NOMO-1 (cell line): ENCODE measurements at regions not wholly inside any gene's neighbourhood (a gene's known extent, or its start where the extent isn't known, plus 50 kb on each side); places are given as distances from the start of the nearest gene placed in this dataset.
"Not testable (repeated sequence)": the region's sequence is repeated elsewhere in the genome, so short reads cannot be mapped to it uniquely, and the experiment has no call there.

Experiments used
- DNase-seq, 2 experiments: peaks; one replicate each; lab custom pipeline; 2025; ENCODE audit not compliant: unreplicated experiment in 2 of 2; lab: John Stamatoyannopoulos, UW

- DNase-seq, result no peak
These were observed 84.3 kb upstream of the TAB2 start for GRCh38 chr6:149233056-149233715.

- DNase-seq, result peak in 1 of 2 experiments; percentile 57
These were observed 83.2 kb upstream of the TAB2 start for GRCh38 chr6:149234051-149234962.

DNA sequence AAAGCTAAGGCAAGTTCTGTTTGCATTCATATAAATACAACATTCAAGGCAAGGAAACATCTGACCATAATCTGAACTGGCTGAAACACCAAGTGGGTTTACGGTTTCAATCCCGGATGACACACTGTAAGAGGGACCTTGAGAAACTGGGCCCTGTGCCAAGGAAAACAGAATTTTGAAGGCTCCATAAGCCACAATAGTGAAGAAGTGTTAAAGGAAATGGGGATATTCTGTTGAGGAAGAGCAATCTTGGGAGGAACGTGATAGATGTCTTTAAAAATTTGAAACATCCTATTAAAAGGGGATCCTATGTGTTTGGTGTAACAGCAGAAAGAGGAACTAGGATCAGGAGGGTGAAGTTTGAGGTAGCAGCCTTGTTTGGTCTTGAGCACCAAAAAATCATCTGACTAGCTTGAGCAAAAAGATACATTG, 82.4 kb upstream of the TAB2 start:
- DNase-seq, result peak; percentile 75 to 86

DNA sequence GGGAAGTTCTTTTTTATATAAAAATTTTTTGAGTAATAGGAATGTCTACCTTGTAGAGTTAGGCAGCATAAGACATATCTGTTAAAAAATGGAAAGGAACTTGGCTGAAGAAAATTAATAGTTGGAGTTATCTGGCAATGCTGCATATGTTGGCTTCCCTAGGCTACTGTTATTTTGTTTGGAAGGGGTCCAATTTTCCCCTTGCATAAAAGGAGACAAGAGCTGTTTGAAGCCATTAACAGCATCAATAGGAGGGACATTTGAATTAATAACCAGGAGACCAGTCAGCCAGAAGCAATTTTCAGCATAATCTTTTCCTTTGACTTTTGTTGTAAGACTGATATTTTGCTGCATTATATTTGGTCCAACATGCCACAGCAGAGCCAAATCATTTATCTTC, 80.9 kb upstream of the TAB2 start:
- DNase-seq, result no peak

DNA sequence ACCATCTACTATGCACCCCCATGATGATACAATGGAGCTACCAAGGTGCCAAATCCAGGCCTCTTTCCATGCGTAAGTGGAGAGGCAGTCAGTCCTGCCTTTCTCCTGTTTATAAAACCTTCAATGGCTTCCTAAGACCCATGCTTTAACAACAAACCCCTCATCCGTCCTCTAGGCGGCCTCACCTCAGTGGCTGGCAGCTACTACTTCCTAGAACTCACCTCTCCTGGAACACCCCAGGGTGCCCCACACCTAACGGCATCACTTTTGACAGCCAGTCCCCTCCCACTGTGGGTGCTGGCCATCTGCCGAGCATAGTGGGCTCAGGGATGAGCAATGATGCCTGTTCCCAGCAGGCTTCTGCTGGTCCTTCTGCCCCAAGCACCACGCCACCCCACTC, 80.0 kb upstream of the TAB2 start:
- DNase-seq, result no peak

DNA sequence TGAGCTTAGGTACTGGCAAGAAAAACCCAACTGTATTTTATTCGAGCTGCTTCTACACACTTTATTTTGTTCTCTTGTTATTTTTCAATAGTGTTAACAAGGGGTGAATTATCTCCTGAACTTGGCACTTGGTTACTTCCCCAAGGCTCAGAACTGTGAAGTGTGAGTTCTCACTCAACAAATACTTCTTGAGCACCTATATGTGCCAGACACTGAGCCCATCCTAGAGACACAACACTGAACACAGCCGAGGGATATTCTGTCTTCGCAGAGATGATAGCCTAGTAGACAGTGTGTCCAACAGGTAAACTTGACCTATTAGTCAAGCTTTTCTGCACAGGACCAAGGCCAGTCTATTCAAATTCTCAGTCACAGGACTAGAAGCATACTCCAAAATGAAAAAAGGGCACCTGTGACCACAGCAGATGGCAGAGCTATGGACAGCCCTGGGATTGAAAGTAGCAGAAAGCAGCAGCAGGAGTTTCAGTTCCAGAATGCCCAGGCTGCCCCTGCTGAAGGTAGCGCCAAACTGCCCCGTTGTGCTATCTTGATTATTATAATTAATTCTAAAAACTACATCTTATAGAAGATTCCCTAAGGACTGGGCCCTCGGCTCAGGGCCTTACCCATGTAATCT, 77.8 kb upstream of the TAB2 start:
- no peak for DNase-seq

DNA sequence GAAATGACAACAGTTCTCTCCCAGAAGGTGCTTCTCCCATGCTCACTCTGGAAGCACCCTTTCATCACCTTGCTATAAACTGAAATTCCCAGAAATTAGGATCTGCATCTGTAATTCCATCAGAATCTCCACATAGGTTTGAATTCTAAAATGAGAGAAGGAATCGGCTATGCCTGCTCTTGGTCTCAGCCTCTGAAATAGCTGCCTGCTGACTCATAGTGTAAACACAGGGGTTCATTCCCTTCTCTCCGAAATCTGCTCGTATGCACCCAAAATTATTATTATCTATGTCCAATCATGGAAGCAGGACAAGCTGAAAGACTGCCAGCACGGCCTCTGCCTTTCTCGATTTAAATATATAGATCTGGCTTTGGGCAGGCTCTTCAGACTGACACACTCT, 74.6 kb upstream of the TAB2 start:
- no peak for DNase-seq

GRCh38 chr6:149244105-149244504, 73.4 kb upstream of the TAB2 start:
- no peak for DNase-seq

GRCh38 chr6:149246691-149247384, 70.7 kb upstream of the TAB2 start:
- peak; percentile 86 to 96 for DNase-seq

GRCh38 chr6:149247385-149247763, 70.1 kb upstream of the TAB2 start:
- DNase-seq, result peak; percentile 31 to 41

DNA sequence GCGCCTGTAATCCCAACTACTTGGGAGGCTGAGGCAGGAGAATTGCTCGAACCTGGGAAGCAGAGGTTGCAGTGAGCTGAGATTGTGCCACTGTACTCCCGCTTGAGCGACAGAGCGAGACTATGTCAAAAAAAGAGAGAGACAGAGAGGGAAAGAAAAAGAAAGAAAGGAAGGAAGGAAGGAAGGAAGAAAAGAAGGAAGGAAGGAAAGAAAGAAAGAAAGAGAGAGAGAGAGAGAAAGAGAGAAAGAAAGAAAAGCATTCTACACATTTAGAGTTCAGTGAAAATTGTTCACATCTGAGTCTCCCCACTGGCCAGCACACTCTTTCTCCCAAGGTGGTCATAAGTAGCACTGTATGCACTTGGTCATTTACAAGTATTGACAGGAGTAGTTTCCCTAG, 69.2 kb upstream of the TAB2 start:
- not testable (repeated sequence) for DNase-seq

GRCh38 chr6:149248693-149249369, 68.7 kb upstream of the TAB2 start:
- DNase-seq, result peak; percentile 39 to 47

DNA sequence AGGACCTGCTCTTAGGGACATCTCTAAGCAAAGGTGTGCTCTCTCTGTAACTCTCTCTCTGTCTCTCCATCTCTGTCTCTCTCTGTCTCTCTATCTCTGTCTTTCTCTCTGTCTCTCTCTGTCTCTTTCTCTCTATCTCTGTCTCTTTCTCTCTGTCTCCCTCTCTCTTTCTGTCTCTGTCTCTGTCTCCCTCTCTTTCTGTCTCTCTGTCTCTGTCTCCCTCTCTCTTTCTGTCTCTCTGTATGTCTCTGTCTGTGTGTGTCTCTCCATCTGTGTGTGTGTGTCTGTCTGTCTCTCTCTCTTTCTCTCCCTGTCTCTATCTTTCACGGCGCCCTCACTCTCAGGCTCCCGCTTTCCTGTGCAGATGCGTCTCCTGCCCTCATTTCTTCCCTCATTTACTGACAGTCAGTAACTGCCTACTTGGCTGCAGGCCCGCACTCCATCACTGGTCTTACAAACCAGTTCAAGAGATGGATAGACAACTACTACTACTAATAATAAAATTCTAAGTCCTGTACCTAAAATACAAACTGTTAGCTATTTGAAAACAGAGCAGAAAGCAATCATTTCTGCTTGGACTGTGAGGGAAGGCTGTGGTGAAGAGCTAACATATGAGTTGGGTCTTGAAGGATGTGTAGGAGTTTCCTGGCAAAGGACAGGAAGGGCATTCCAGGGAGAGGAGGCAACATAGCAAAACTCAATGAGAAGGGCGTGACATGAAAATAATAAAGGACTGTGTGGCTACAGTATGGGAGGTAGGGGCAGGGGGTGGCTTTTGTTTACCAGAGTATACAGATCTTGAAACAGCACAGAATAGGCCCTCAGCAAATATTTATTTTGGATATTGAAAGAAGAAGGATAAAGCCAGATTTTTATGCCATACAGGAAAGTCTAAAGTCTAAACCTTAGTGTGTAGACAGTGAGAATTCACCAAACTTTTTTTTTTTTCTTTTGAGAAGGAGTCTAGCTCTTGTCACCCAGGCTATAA, 67.8 kb upstream of the TAB2 start:
- DNase-seq, result no peak

GRCh38 chr6:149250951-149251350, 66.6 kb upstream of the TAB2 start:
- DNase-seq, result no peak

DNA sequence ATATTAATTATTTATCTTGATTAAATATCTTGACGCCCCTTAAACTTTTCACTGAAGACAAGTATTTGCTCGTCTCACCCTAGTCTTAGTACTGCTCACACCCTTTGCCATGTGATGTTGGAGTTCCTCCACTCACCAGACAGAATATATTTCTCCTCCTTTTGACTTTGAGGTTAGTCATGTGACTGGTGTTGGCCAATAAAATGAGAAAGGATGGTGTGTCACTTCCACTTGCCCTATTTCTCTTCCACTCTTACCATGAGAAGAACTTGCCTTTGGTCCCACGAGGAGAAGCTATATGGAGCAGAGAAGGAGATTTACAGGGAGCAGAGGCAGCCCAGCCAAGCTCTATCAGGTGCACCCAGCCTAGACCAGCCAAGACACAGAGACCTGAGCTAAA, 64.9 kb upstream of the TAB2 start:
- DNase-seq, result no peak

DNA sequence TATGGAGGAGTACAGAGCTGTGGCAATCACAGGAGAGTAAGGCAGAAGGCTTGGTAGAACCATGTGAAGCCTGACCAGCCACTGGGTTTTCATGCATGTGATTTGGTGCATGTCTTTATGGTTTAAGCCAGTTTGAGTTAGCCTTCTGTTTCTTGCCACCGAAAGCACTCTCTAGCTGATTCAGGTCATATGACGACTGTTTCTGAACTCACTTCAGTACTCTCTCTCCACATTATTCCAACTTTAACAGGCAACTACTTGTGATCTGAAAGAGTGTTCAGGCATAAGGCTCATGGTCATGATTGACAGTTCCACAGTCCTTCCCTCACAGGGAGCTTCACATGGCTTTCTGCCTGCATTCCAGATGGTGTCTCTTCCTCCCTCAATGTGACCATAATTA, 63.3 kb upstream of the TAB2 start:
- DNase-seq, result peak in 1 of 2 experiments; percentile 18

DNA sequence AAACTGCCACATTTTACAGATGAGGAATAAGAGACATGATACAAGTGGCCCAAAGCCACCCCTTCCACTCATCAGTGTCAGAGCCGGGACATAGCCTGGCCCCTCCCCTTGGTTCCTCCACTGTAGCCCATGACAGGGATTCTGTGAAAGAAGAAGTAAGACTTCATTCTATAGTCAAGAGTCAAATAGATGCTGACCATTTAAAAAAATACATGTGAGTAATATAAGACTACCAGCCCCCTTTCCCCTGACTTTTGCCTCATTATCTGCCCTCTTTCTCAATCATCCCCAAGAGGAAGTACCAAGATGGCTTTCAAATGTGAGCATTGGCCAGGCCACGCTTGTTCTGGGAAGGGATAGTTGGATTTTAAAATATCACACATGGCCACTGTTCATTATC, 57.8 kb upstream of the TAB2 start:
- peak; percentile 46 to 87 for DNase-seq

DNA sequence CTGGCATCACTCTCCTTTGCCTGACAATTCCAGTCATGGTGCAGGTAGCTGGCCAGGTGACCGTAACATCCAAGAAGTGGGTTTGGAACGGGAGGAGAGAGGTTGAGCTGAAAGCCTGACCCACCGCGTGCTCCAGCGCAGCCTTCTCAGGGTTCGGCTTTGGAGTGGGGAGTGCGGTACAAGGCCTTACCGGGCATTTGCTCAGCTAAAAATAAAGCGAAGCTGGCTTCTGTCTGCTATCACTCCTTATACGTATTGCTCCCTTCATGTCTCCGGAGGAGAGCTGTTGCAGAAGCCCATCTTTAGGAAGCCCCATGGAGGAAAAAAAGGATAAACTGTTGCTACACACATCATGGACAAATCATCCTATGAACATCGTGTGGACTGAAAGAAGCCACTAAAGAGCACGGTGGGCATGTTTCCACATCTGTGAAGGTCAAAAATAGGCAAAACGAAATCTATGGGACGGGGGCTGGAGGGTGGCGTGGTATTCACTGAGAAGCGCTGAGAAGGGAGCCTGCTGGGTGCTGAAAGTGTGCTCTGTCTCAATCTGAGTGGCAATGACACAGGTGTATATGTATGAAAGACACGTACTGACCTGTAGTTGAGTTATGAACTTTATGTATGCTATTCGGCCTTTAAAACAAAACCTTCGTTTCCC, 57.2 kb upstream of the TAB2 start:
- no peak for DNase-seq
